Cardiac muscle cell (in vitro differentiated cells and primary cell): ENCODE measurements at regions not wholly inside any gene's neighbourhood (a gene's known extent, or its start where the extent isn't known, plus 50 kb on each side); places are given as distances from the start of the nearest gene placed in this dataset.

Experiments used
- DNase-seq, 2 donors: peaks; one replicate each; pipeline versions ENCODE4 v3.0.0 to v3.0.0-alpha.2; 2010 to 2017; ENCODE audit warnings: low read depth in 1 of 2, low spot score in 1 of 2
- H3K27ac ChIP-seq: fragments of 200-600 bp; sonication (generic); 2 replicates; pipeline ENCODE4 v1.5.1; 2016
- H3K27me3 ChIP-seq: fragments of 200-600 bp; sonication (generic); 2 replicates; pipeline ENCODE4 v1.6.0; 2016; ENCODE audit warnings: control low read depth
- H3K36me3 ChIP-seq: fragments of 200-600 bp; sonication (generic); 2 replicates; pipeline ENCODE4 v1.5.1; 2016; ENCODE audit warnings: control low read depth
- H3K4me1 ChIP-seq: fragments of 200-600 bp; sonication (generic); 2 replicates; pipeline ENCODE4 v1.8.1; 2017; ENCODE audit warnings: low read depth, mild to moderate bottlenecking, mixed run types
- H3K4me3 ChIP-seq: fragments of 200-600 bp; sonication (generic); 2 replicates; pipeline ENCODE4 v1.5.1; 2016; ENCODE audit warnings: mild to moderate bottlenecking
- H3K9me3 ChIP-seq: fragments of 200-600 bp; sonication (generic); 2 replicates; pipeline ENCODE4 v1.5.1; 2017; ENCODE audit warnings: low read depth, mild to moderate bottlenecking, control low read depth
- CTCF ChIP-seq: IDR thresholded peaks from 2 replicates; pipeline ENCODE4 v1.5.1; 2012; ENCODE audit warnings: low read depth, mild to moderate bottlenecking, low read length

GRCh38 chr12:78580296-78580695 lies 284.3 kb upstream of the SYT1 start:
- no peaks in the 10 kb centered on the region for H3K4me1 ChIP-seq
- no peaks in the 10 kb centered on the region for H3K9me3 ChIP-seq
- no peaks in the 10 kb centered on the region for H3K27me3 ChIP-seq
- no peaks in the 10 kb centered on the region for H3K36me3 ChIP-seq
- DNase-seq, result no peak
- no peak for TF ChIP-seq CTCF
- H3K4me3 ChIP-seq, result no peak overlapping the region
- no peak overlapping the region for H3K27ac ChIP-seq

- no peaks in the 10 kb centered on the region for H3K27me3 ChIP-seq
- H3K4me3 ChIP-seq, result no peak overlapping the region
- H3K27ac ChIP-seq, result no peak overlapping the region
- peak; percentile 21 for TF ChIP-seq CTCF
- no peaks in the 10 kb centered on the region for H3K9me3 ChIP-seq
- no peaks in the 10 kb centered on the region for H3K4me1 ChIP-seq
- no peaks in the 10 kb centered on the region for H3K36me3 ChIP-seq
- DNase-seq, result peak in 1 of 2 donors; percentile 12
These were observed 279.9 kb upstream of the SYT1 start for GRCh38 chr12:78584695-78585094.

GRCh38 chr12:78585132-78585531 lies 279.4 kb upstream of the SYT1 start:
- no peak for DNase-seq
- TF ChIP-seq CTCF, result no peak
- H3K27me3 ChIP-seq, result no peaks in the 10 kb centered on the region

GRCh38 chr12:78586790-78587189 lies 277.8 kb upstream of the SYT1 start:
- Histone ChIP-seq H3K9me3 (no peaks in the 10 kb centered on the region), H3K27ac (no peak overlapping the region)
- DNase-seq, result no peak

More at GRCh38 chr12:78585132-78585531, 279.4 kb upstream of the SYT1 start:
- Histone ChIP-seq H3K36me3 (no peaks in the 10 kb centered on the region), H3K27ac (no peak overlapping the region), H3K4me1 (no peaks in the 10 kb centered on the region), H3K4me3 (no peak overlapping the region), H3K9me3 (no peaks in the 10 kb centered on the region)

GRCh38 chr12:78599366-78599765 lies 265.2 kb upstream of the SYT1 start:
- H3K27me3 ChIP-seq, result no peaks in the 10 kb centered on the region
- no peak overlapping the region for H3K4me3 ChIP-seq
- no peaks in the 10 kb centered on the region for H3K4me1 ChIP-seq
- TF ChIP-seq CTCF, result no peak
- no peak for DNase-seq
- H3K36me3 ChIP-seq, result no peaks in the 10 kb centered on the region
- no peak overlapping the region for H3K27ac ChIP-seq
- no peaks in the 10 kb centered on the region for H3K9me3 ChIP-seq

More at GRCh38 chr12:78586790-78587189, 277.8 kb upstream of the SYT1 start:
- Histone ChIP-seq H3K4me3 (no peak overlapping the region), H3K27me3 (no peaks in the 10 kb centered on the region), H3K36me3 (no peaks in the 10 kb centered on the region), H3K4me1 (no peaks in the 10 kb centered on the region)
- TF ChIP-seq CTCF, result no peak

GRCh38 chr12:78600541-78600940 lies 264.0 kb upstream of the SYT1 start:
- no peak for DNase-seq
- Histone ChIP-seq H3K4me1 (no peaks in the 10 kb centered on the region), H3K27ac (no peak overlapping the region), H3K36me3 (no peaks in the 10 kb centered on the region), H3K27me3 (no peaks in the 10 kb centered on the region), H3K9me3 (no peaks in the 10 kb centered on the region), H3K4me3 (no peak overlapping the region)
- no peak for TF ChIP-seq CTCF
